Skin epidermis (tissue), 12 donors: ENCODE measurements at regions not wholly inside any gene's neighbourhood (a gene's known extent, or its start where the extent isn't known, plus 50 kb on each side); places are given as distances from the start of the nearest gene placed in this dataset.

Experiments used
- H3K27ac ChIP-seq, 21 experiments: fragments of 200-600 bp; sonication (generic) in 11 of 21; one replicate each; pipeline ENCODE4 v1.5.0; 2020; ENCODE audit warnings: mild to moderate bottlenecking in 3 of 21, inconsistent platforms in 2 of 21, moderate library complexity in 2 of 21
- H3K4me3 ChIP-seq, 7 experiments: fragments of 200-600 bp; sonication (generic) in 2 of 7; one replicate each; pipeline ENCODE4 v1.5.0; 2020; ENCODE audit warnings: inconsistent platforms in 2 of 7, mild to moderate bottlenecking in 2 of 7, moderate library complexity in 1 of 7

- Histone ChIP-seq H3K4me3 (no peak overlapping the region), H3K27ac (peak overlapping the region in 1 of 21 experiments; percentile 10)
Observed at GRCh38 chr7:84529480-84530205, 335.1 kb upstream of the SEMA3A start.

GRCh38 chr7:84528756-84529479 lies 334.3 kb upstream of the SEMA3A start:
- Histone ChIP-seq H3K4me3 (no peak overlapping the region), H3K27ac (peak overlapping the region in 1 of 21 experiments; percentile 10)

- peak overlapping the region in 1 of 21 experiments; percentile 21 for H3K27ac ChIP-seq
- H3K4me3 ChIP-seq: no peak overlapping the region
Observed at GRCh38 chr7:84524714-84525694, 330.4 kb upstream of the SEMA3A start.

GRCh38 chr7:84513061-84513460 lies 318.5 kb upstream of the SEMA3A start:
- H3K4me3 ChIP-seq: no peak overlapping the region
- H3K27ac ChIP-seq: no peak overlapping the region

GRCh38 chr7:84512055-84512454 lies 317.5 kb upstream of the SEMA3A start:
- Histone ChIP-seq H3K27ac (no peak overlapping the region), H3K4me3 (no peak overlapping the region)

GRCh38 chr7:84510505-84510904 lies 315.9 kb upstream of the SEMA3A start:
- Histone ChIP-seq H3K4me3 (no peak overlapping the region), H3K27ac (no peak overlapping the region)

GRCh38 chr7:84509522-84509921 lies 314.9 kb upstream of the SEMA3A start:
- H3K27ac ChIP-seq: no peak overlapping the region
- H3K4me3 ChIP-seq: no peak overlapping the region

- H3K27ac ChIP-seq: no peak overlapping the region
Observed at GRCh38 chr7:84508606-84509005, 314.0 kb upstream of the SEMA3A start.

GRCh38 chr7:84507529-84507928 lies 312.9 kb upstream of the SEMA3A start:
- no peak overlapping the region for H3K4me3 ChIP-seq
- no peak overlapping the region for H3K27ac ChIP-seq

More at GRCh38 chr7:84508606-84509005, 314.0 kb upstream of the SEMA3A start:
- H3K4me3 ChIP-seq: no peak overlapping the region

- no peak overlapping the region for H3K27ac ChIP-seq
- no peak overlapping the region for H3K4me3 ChIP-seq
Observed at GRCh38 chr7:84506151-84506550, 311.6 kb upstream of the SEMA3A start.

GRCh38 chr7:84502239-84502638 lies 307.6 kb upstream of the SEMA3A start:
- Histone ChIP-seq H3K4me3 (no peak overlapping the region), H3K27ac (no peak overlapping the region)

GRCh38 chr7:84497873-84498272 lies 303.3 kb upstream of the SEMA3A start:
- Histone ChIP-seq H3K4me3 (no peak overlapping the region), H3K27ac (no peak overlapping the region)

- Histone ChIP-seq H3K27ac (no peak overlapping the region), H3K4me3 (no peak overlapping the region)
Observed at GRCh38 chr7:84495128-84495527, 300.5 kb upstream of the SEMA3A start.

- peak overlapping the region in 5 of 21 experiments; percentile 11 to 62 (median 40) for H3K27ac ChIP-seq
- H3K4me3 ChIP-seq: peak overlapping the region in 1 of 7 experiments; percentile 20
Observed at GRCh38 chr7:84492098-84493034, 297.8 kb upstream of the SEMA3A start.

- Histone ChIP-seq H3K27ac (no peak overlapping the region), H3K4me3 (no peak overlapping the region)
Observed at GRCh38 chr7:84490661-84491060, 296.1 kb upstream of the SEMA3A start.

GRCh38 chr7:84484502-84485079 lies 290.0 kb upstream of the SEMA3A start:
- Histone ChIP-seq H3K4me3 (no peak overlapping the region), H3K27ac (no peak overlapping the region)

GRCh38 chr7:84482476-84482875 lies 287.9 kb upstream of the SEMA3A start:
- H3K4me3 ChIP-seq: no peak overlapping the region
- H3K27ac ChIP-seq: no peak overlapping the region

GRCh38 chr7:84479059-84479458 lies 284.5 kb upstream of the SEMA3A start:
- Histone ChIP-seq H3K27ac (no peak overlapping the region), H3K4me3 (no peak overlapping the region)
